Activated CD8-positive, alpha-beta T cell treated with anti-CD3 and anti-CD28 coated beads, Interleukin-2, amount 10 ng/mL, durations not matched to agents 7 days and 5 days (primary cell): ENCODE measurements at regions not wholly inside any gene's neighbourhood (a gene's known extent, or its start where the extent isn't known, plus 50 kb on each side); places are given as distances from the start of the nearest gene placed in this dataset.
"Not testable (repeated sequence)": the region's sequence is repeated elsewhere in the genome, so short reads cannot be mapped to it uniquely, and the experiment has no call there.

Experiments
- ATAC-seq: fragments of 150-1000 bp; cut with Tn5 transposase; one replicate; pipeline ENCODE4 v1.10.0; 2021; ENCODE audit warnings: moderate library complexity
- CTCF ChIA-PET: fragments of 350-600 bp; sonication (Branson Sonifier 250); formaldehyde crosslinking; loops from one replicate; lab custom pipeline; 2021; ENCODE audit warnings: antibody characterized with exemption; lab: Charles Lee
- POLR2A ChIA-PET: fragments of 350-600 bp; sonication (Branson Sonifier 250); formaldehyde crosslinking; loops from one replicate; lab custom pipeline; 2021; ENCODE audit warnings: antibody characterized with exemption; lab: Charles Lee
- DNase-seq: peaks from one replicate; pipeline ENCODE4 v3.0.0-alpha.2; 2020
- H3K27ac Mint-ChIP-seq: one replicate; pipeline ENCODE4 v1.8.0; 2021; ENCODE audit warnings: mild to moderate bottlenecking, mixed read lengths
- H3K27me3 Mint-ChIP-seq: one replicate; pipeline ENCODE4 v1.8.0; 2021; ENCODE audit warnings: low read depth, mixed read lengths
- H3K36me3 Mint-ChIP-seq: one replicate; pipeline ENCODE4 v1.8.0; 2021; ENCODE audit warnings: low read depth, mixed read lengths
- H3K4me1 Mint-ChIP-seq: one replicate; pipeline ENCODE4 v1.8.0; 2021; ENCODE audit warnings: low read depth, mixed read lengths
- H3K4me3 Mint-ChIP-seq: one replicate; pipeline ENCODE4 v1.8.0; 2021; ENCODE audit warnings: mild to moderate bottlenecking, mixed read lengths
- H3K9me3 Mint-ChIP-seq: one replicate; pipeline ENCODE4 v1.8.0; 2022; ENCODE audit warnings: mixed read lengths; ENCODE audit not compliant: insufficient read depth

- Mint-ChIP-seq H3K36me3 (no peaks in the 10 kb centered on the region), H3K4me3 (no peak overlapping the region), H3K27ac (no peak overlapping the region), H3K4me1 (no peaks in the 10 kb centered on the region), H3K9me3 (peaks cover 7% of the 10 kb centered on the region), H3K27me3 (peaks cover 5% of the 10 kb centered on the region)
- CTCF ChIA-PET = interaction anchor here (1.3 kb wide), 1 partner anchor 113 kb away, joined by 4 read pairs; no protein-coding TSS in a partner anchor
- POLR2A ChIA-PET = no interaction called here
- DNase-seq = no peak
- ATAC-seq = no peak
Measured at GRCh38 chr1:175265091-175265490, 72.5 kb upstream of the KIAA0040 start.

GRCh38 chr1:175262621-175263020 lies 70.0 kb upstream of the KIAA0040 start:
- POLR2A ChIA-PET = no interaction called here
- H3K9me3 Mint-ChIP-seq = peaks cover 7% of the 10 kb centered on the region
- no peak for DNase-seq
- H3K4me3 Mint-ChIP-seq = no peak overlapping the region
- no peak overlapping the region for H3K27ac Mint-ChIP-seq
- CTCF ChIA-PET = interaction anchor here (0.9 kb wide), 1 partner anchor 111 kb away, joined by 5 read pairs; no protein-coding TSS in a partner anchor
- H3K4me1 Mint-ChIP-seq = no peaks in the 10 kb centered on the region
- H3K36me3 Mint-ChIP-seq = peaks cover 2% of the 10 kb centered on the region
- peaks cover 11% of the 10 kb centered on the region for H3K27me3 Mint-ChIP-seq
- no peak for ATAC-seq

GRCh38 chr1:175256246-175256645 lies 63.7 kb upstream of the KIAA0040 start:
- ATAC-seq, H3K27me3 Mint-ChIP-seq, DNase-seq, H3K4me1 Mint-ChIP-seq, POLR2A ChIA-PET, H3K36me3 Mint-ChIP-seq, H3K27ac Mint-ChIP-seq, H3K4me3 Mint-ChIP-seq, H3K9me3 Mint-ChIP-seq, CTCF ChIA-PET: not testable (repeated sequence)

- POLR2A ChIA-PET = no interaction called here
- ATAC-seq (no peak), DNase-seq (no peak)
- CTCF ChIA-PET = interaction anchor here (1.1 kb wide), 1 partner anchor 65 kb away, joined by 3 read pairs; no protein-coding TSS in a partner anchor
- Mint-ChIP-seq H3K4me1 (no peaks in the 10 kb centered on the region), H3K27me3 (peaks cover 6% of the 10 kb centered on the region), H3K27ac (no peak overlapping the region), H3K9me3 (no peaks in the 10 kb centered on the region), H3K4me3 (no peak overlapping the region), H3K36me3 (peaks cover 2% of the 10 kb centered on the region)
Measured at GRCh38 chr1:175254190-175254589, 61.6 kb upstream of the KIAA0040 start.

GRCh38 chr1:175252561-175252960 lies 60.0 kb upstream of the KIAA0040 start:
- DNase-seq = no peak
- H3K4me3 Mint-ChIP-seq = no peak overlapping the region
- no peaks in the 10 kb centered on the region for H3K36me3 Mint-ChIP-seq
- H3K4me1 Mint-ChIP-seq = no peaks in the 10 kb centered on the region
- POLR2A ChIA-PET = no interaction called here
- CTCF ChIA-PET = no interaction called here
- H3K27me3 Mint-ChIP-seq = peaks cover 2% of the 10 kb centered on the region
- ATAC-seq = no peak
- H3K9me3 Mint-ChIP-seq = no peaks in the 10 kb centered on the region
- H3K27ac Mint-ChIP-seq = no peak overlapping the region

- ATAC-seq = no peak
- DNase-seq = no peak
- Mint-ChIP-seq H3K4me1 (no peaks in the 10 kb centered on the region), H3K27ac (no peak overlapping the region), H3K27me3 (peaks cover 2% of the 10 kb centered on the region), H3K36me3 (no peaks in the 10 kb centered on the region), H3K9me3 (peaks cover 6% of the 10 kb centered on the region), H3K4me3 (no peak overlapping the region)
- ChIA-PET POLR2A (no interaction called here), CTCF (no interaction called here)
Measured at GRCh38 chr1:175250027-175250426, 57.5 kb upstream of the KIAA0040 start.

GRCh38 chr1:175248036-175248435 lies 55.5 kb upstream of the KIAA0040 start:
- CTCF ChIA-PET, ATAC-seq, H3K4me3 Mint-ChIP-seq, H3K27ac Mint-ChIP-seq, POLR2A ChIA-PET, H3K36me3 Mint-ChIP-seq, H3K4me1 Mint-ChIP-seq, DNase-seq, H3K27me3 Mint-ChIP-seq: not testable (repeated sequence)
- H3K9me3 Mint-ChIP-seq = peaks cover 18% of the 10 kb centered on the region

GRCh38 chr1:175247056-175247455 lies 54.5 kb upstream of the KIAA0040 start:
- H3K27me3 Mint-ChIP-seq, H3K4me1 Mint-ChIP-seq, ATAC-seq, H3K36me3 Mint-ChIP-seq, DNase-seq, CTCF ChIA-PET, H3K4me3 Mint-ChIP-seq, POLR2A ChIA-PET, H3K27ac Mint-ChIP-seq: not testable (repeated sequence)
- H3K9me3 Mint-ChIP-seq = peaks cover 18% of the 10 kb centered on the region

GRCh38 chr1:175245324-175245723 lies 52.7 kb upstream of the KIAA0040 start:
- POLR2A ChIA-PET = no interaction called here
- no peak overlapping the region for H3K4me3 Mint-ChIP-seq
- ATAC-seq = no peak

GRCh38 chr1:175244206-175244605 lies 51.6 kb upstream of the KIAA0040 start:
- Mint-ChIP-seq H3K9me3 (peaks cover 23% of the 10 kb centered on the region), H3K27ac (no peak overlapping the region), H3K36me3 (peaks cover 7% of the 10 kb centered on the region), H3K27me3 (no peaks in the 10 kb centered on the region), H3K4me3 (no peak overlapping the region), H3K4me1 (no peaks in the 10 kb centered on the region)
- DNase-seq (no peak), ATAC-seq (no peak)
- CTCF ChIA-PET = interaction anchor here (0.9 kb wide), 1 partner anchor 74 kb away, joined by 3 read pairs; no protein-coding TSS in a partner anchor
- POLR2A ChIA-PET = no interaction called here

More at GRCh38 chr1:175245324-175245723, 52.7 kb upstream of the KIAA0040 start:
- H3K36me3 Mint-ChIP-seq = peaks cover 7% of the 10 kb centered on the region
- CTCF ChIA-PET = no interaction called here
- H3K27ac Mint-ChIP-seq = no peak overlapping the region
- DNase-seq = no peak
- peaks cover 2% of the 10 kb centered on the region for H3K27me3 Mint-ChIP-seq
- H3K4me1 Mint-ChIP-seq = no peaks in the 10 kb centered on the region
- H3K9me3 Mint-ChIP-seq = peaks cover 18% of the 10 kb centered on the region
